Muscle of leg (tissue), 3 donors: ENCODE measurements at regions not wholly inside any gene's neighbourhood (a gene's known extent, or its start where the extent isn't known, plus 50 kb on each side); places are given as distances from the start of the nearest gene placed in this dataset.

Experiments used
- DNase-seq: peaks from one replicate; pipeline ENCODE4 v3.0.0; 2013
- H3K27ac ChIP-seq: one replicate; pipeline ENCODE4 v1.5.1; 2013; ENCODE audit warnings: mild to moderate bottlenecking, low read length, control low read depth
- H3K27me3 ChIP-seq: one replicate; pipeline ENCODE4 v1.6.1; 2013; ENCODE audit warnings: low read length; ENCODE audit not compliant: control insufficient read depth, insufficient read depth
- H3K36me3 ChIP-seq: one replicate; pipeline ENCODE4 v1.6.1; 2013; ENCODE audit warnings: low read length; ENCODE audit not compliant: control insufficient read depth, insufficient read depth
- H3K4me1 ChIP-seq: one replicate; pipeline ENCODE4 v1.6.1; 2013; ENCODE audit warnings: low read length; ENCODE audit not compliant: control insufficient read depth, insufficient read depth
- H3K4me3 ChIP-seq: one replicate; pipeline ENCODE4 v1.5.1; 2013; ENCODE audit warnings: low read length, control low read depth
- H3K9me3 ChIP-seq: replicated peaks from 2 replicates; pipeline ENCODE4 v1.6.1; 2013; ENCODE audit warnings: low read depth, low read length; ENCODE audit not compliant: control insufficient read depth
- WGBS: methylation state at CpG from one replicate; pipeline ENCODE4 v1.1.5; 2013; ENCODE audit warnings: missing lambda C conversion rate; ENCODE audit not compliant: insufficient coverage; 5-methylcytosine and 5-hydroxymethylcytosine counted together

- Histone ChIP-seq H3K27me3 (no peaks in the 10 kb centered on the region), H3K4me3 (no peak overlapping the region), H3K4me1 (no peaks in the 10 kb centered on the region), H3K27ac (no peak overlapping the region), H3K9me3 (no peaks in the 10 kb centered on the region), H3K36me3 (no peaks in the 10 kb centered on the region)
- DNase-seq = peak; percentile 27
- 25% methylated on average over 2 of the region's 3 CpGs for WGBS
Measured at GRCh38 chr18:24837066-24837465, 376.6 kb downstream of the HRH4 start.

- Histone ChIP-seq H3K27ac (no peak overlapping the region), H3K4me1 (no peaks in the 10 kb centered on the region), H3K9me3 (no peaks in the 10 kb centered on the region), H3K36me3 (no peaks in the 10 kb centered on the region), H3K27me3 (no peaks in the 10 kb centered on the region), H3K4me3 (no peak overlapping the region)
- 81% methylated on average over 2 of the region's 3 CpGs for WGBS
- no peak for DNase-seq
Measured at GRCh38 chr18:24840051-24840450, 379.6 kb downstream of the HRH4 start.

GRCh38 chr18:24840640-24841039, 380.2 kb downstream of the HRH4 start:
- Histone ChIP-seq H3K36me3 (no peaks in the 10 kb centered on the region), H3K9me3 (no peaks in the 10 kb centered on the region), H3K4me1 (no peaks in the 10 kb centered on the region), H3K27me3 (no peaks in the 10 kb centered on the region), H3K4me3 (no peak overlapping the region), H3K27ac (no peak overlapping the region)
- WGBS = 78% methylated on average over 5 of the region's 6 CpGs
- no peak for DNase-seq

GRCh38 chr18:24841536-24841935, 381.1 kb downstream of the HRH4 start:
- Histone ChIP-seq H3K27ac (no peak overlapping the region), H3K9me3 (no peaks in the 10 kb centered on the region), H3K27me3 (no peaks in the 10 kb centered on the region), H3K4me1 (no peaks in the 10 kb centered on the region), H3K4me3 (no peak overlapping the region), H3K36me3 (no peaks in the 10 kb centered on the region)
- DNase-seq = no peak
- WGBS = 75% methylated on average over 7 of the region's 8 CpGs

GRCh38 chr18:24843123-24843522, 382.7 kb downstream of the HRH4 start:
- no peak overlapping the region for H3K4me3 ChIP-seq
- no peak for DNase-seq
- H3K27ac ChIP-seq = no peak overlapping the region
- no peaks in the 10 kb centered on the region for H3K27me3 ChIP-seq
- H3K36me3 ChIP-seq = no peaks in the 10 kb centered on the region
- H3K4me1 ChIP-seq = no peaks in the 10 kb centered on the region
- no peaks in the 10 kb centered on the region for H3K9me3 ChIP-seq
- 100% methylated on average over 1 of the region's 1 CpG for WGBS

- Histone ChIP-seq H3K4me3 (no peak overlapping the region), H3K36me3 (no peaks in the 10 kb centered on the region), H3K27ac (no peak overlapping the region), H3K27me3 (no peaks in the 10 kb centered on the region), H3K9me3 (no peaks in the 10 kb centered on the region), H3K4me1 (no peaks in the 10 kb centered on the region)
- peak; percentile 15 for DNase-seq
- WGBS = no CpG with 5 or more reads among the region's 2 CpGs
Measured at GRCh38 chr18:24846138-24846537, 385.7 kb downstream of the HRH4 start.

GRCh38 chr18:24850532-24850931, 390.1 kb downstream of the HRH4 start:
- no peak for DNase-seq
- WGBS = 77% methylated on average over 6 of the region's 7 CpGs
- H3K9me3 ChIP-seq = no peaks in the 10 kb centered on the region
- H3K4me3 ChIP-seq = no peak overlapping the region
- no peak overlapping the region for H3K27ac ChIP-seq
- H3K27me3 ChIP-seq = no peaks in the 10 kb centered on the region
- H3K36me3 ChIP-seq = no peaks in the 10 kb centered on the region
- no peaks in the 10 kb centered on the region for H3K4me1 ChIP-seq

- Histone ChIP-seq H3K9me3 (no peaks in the 10 kb centered on the region), H3K4me1 (no peaks in the 10 kb centered on the region), H3K27ac (no peak overlapping the region), H3K4me3 (no peak overlapping the region), H3K36me3 (no peaks in the 10 kb centered on the region), H3K27me3 (no peaks in the 10 kb centered on the region)
- DNase-seq = no peak
- 73% methylated on average over 3 of the region's 4 CpGs for WGBS
Measured at GRCh38 chr18:24853076-24853475, 392.6 kb downstream of the HRH4 start.

GRCh38 chr18:24860978-24861680, 400.7 kb downstream of the HRH4 start:
- 17% methylated on average over 1 of the region's 10 CpGs for WGBS
- Histone ChIP-seq H3K27ac (no peak overlapping the region), H3K4me3 (no peak overlapping the region), H3K27me3 (no peaks in the 10 kb centered on the region), H3K36me3 (no peaks in the 10 kb centered on the region), H3K9me3 (no peaks in the 10 kb centered on the region), H3K4me1 (peaks cover 2% of the 10 kb centered on the region)
- DNase-seq = peak; percentile 10

GRCh38 chr18:24862201-24862816, 401.9 kb downstream of the HRH4 start:
- H3K36me3 ChIP-seq = no peaks in the 10 kb centered on the region
- WGBS = 47% methylated on average over 7 of the region's 18 CpGs
- no peaks in the 10 kb centered on the region for H3K9me3 ChIP-seq
- H3K27ac ChIP-seq = no peak overlapping the region
- no peaks in the 10 kb centered on the region for H3K27me3 ChIP-seq
- H3K4me1 ChIP-seq = peaks cover 2% of the 10 kb centered on the region
- DNase-seq = peak; percentile 35
- no peak overlapping the region for H3K4me3 ChIP-seq
